Loucy (cell line): ENCODE measurements at regions not wholly inside any gene's neighbourhood (a gene's known extent, or its start where the extent isn't known, plus 50 kb on each side); places are given as distances from the start of the nearest gene placed in this dataset.

ENCODE experiments used
- H2AFZ ChIP-seq: fragments of 200-600 bp; sonication (generic); 2 replicates; pipeline ENCODE4 v1.6.0; 2016; ENCODE audit warnings: antibody characterized with exemption, mild to moderate bottlenecking, low read length, moderate library complexity
- H3F3A ChIP-seq: fragments of 200-600 bp; 2 replicates; pipeline ENCODE4 v1.6.0; 2016; ENCODE audit warnings: antibody characterized with exemption, low read depth, mild to moderate bottlenecking
- H3K27me3 ChIP-seq: fragments of 200-600 bp; sonication (generic); 2 replicates; pipeline ENCODE4 v1.6.1; 2014; ENCODE audit warnings: low read length, mild to moderate bottlenecking; ENCODE audit not compliant: insufficient read depth, poor library complexity, severe bottlenecking
- H3K36me3 ChIP-seq: fragments of 200-600 bp; sonication (generic); 2 replicates; pipeline ENCODE4 v1.6.1; 2016; ENCODE audit warnings: low read length; ENCODE audit not compliant: insufficient read depth
- H3K4me1 ChIP-seq: fragments of 200-600 bp; sonication (generic); 2 replicates; pipeline ENCODE4 v1.5.1; 2014; ENCODE audit warnings: low read length, mild to moderate bottlenecking; ENCODE audit not compliant: insufficient read depth, poor library complexity, severe bottlenecking
- H3K4me2 ChIP-seq: fragments of 200-600 bp; sonication (generic); 2 replicates; pipeline ENCODE4 v1.6.0; 2014; ENCODE audit warnings: antibody characterized with exemption, low read length, low read depth, mild to moderate bottlenecking; ENCODE audit not compliant: poor library complexity, severe bottlenecking
- H3K4me3 ChIP-seq: fragments of 200-600 bp; sonication (generic); 2 replicates; pipeline ENCODE4 v1.5.1; 2014; ENCODE audit warnings: low read length, mild to moderate bottlenecking, mixed read lengths; ENCODE audit not compliant: poor library complexity, severe bottlenecking
- H3K79me2 ChIP-seq: fragments of 200-600 bp; sonication (generic); 2 replicates; pipeline ENCODE4 v1.6.1; 2014; ENCODE audit warnings: low read length; ENCODE audit not compliant: insufficient read depth
- H3K9ac ChIP-seq: fragments of 200-600 bp; sonication (generic); 2 replicates; pipeline ENCODE4 v1.6.0; 2014; ENCODE audit warnings: mild to moderate bottlenecking, low read depth, low read length, moderate library complexity; ENCODE audit not compliant: poor library complexity, severe bottlenecking
- H3K9me2 ChIP-seq: fragments of 200-600 bp; sonication (generic); replicated peaks from 2 replicates; pipeline ENCODE4 v1.6.1; 2016; ENCODE audit warnings: low read depth, low read length, mixed read lengths
- H3K9me3 ChIP-seq: fragments of 200-600 bp; sonication (generic); 2 replicates; pipeline ENCODE4 v1.6.1; 2014; ENCODE audit warnings: mild to moderate bottlenecking, antibody characterized with exemption, low read length, low read depth; ENCODE audit not compliant: insufficient read depth
- H4K20me1 ChIP-seq: fragments of 200-600 bp; sonication (generic); 2 replicates; pipeline ENCODE4 v1.6.0; 2014; ENCODE audit warnings: antibody characterized with exemption, low read length, mild to moderate bottlenecking; ENCODE audit not compliant: insufficient read depth, poor library complexity, severe bottlenecking
- CTCF ChIP-seq: fragments of 200-600 bp; sonication (generic); conservative IDR thresholded peaks from 2 replicates; pipeline ENCODE4 v1.5.1; 2014; ENCODE audit warnings: mild to moderate bottlenecking, antibody characterized with exemption, low read length
- EZH2phosphoT487 ChIP-seq: fragments of 200-600 bp; IDR thresholded peaks from 2 replicates; pipeline ENCODE4 v1.6.1; 2018; ENCODE audit warnings: antibody characterized with exemption, mild to moderate bottlenecking, moderate library complexity, borderline replicate concordance

- H3K9me2 ChIP-seq: no peaks in the 10 kb centered on the region
- no peaks in the 10 kb centered on the region for H3K27me3 ChIP-seq
- H4K20me1 ChIP-seq: no peaks in the 10 kb centered on the region
- no peak overlapping the region for H2AFZ ChIP-seq
- no peak for TF ChIP-seq EZH2phosphoT487
- TF ChIP-seq CTCF: no peak
- no peaks in the 10 kb centered on the region for H3K79me2 ChIP-seq
- no peaks in the 10 kb centered on the region for H3K4me1 ChIP-seq
- no peaks in the 10 kb centered on the region for H3K9me3 ChIP-seq
- H3K9ac ChIP-seq: no peak overlapping the region
- H3F3A ChIP-seq: no peaks in the 10 kb centered on the region
- H3K4me3 ChIP-seq: no peak overlapping the region
- no peaks in the 10 kb centered on the region for H3K36me3 ChIP-seq
- no peak overlapping the region for H3K4me2 ChIP-seq
Measured at GRCh38 chr10:10831085-10831484, 186.6 kb upstream of the CELF2 start.

GRCh38 chr10:10833955-10834354 lies 183.7 kb upstream of the CELF2 start:
- Histone ChIP-seq H3K4me1 (no peaks in the 10 kb centered on the region), H3K9ac (no peak overlapping the region), H3K27me3 (no peaks in the 10 kb centered on the region), H3K36me3 (no peaks in the 10 kb centered on the region), H3K4me3 (no peak overlapping the region), H4K20me1 (no peaks in the 10 kb centered on the region), H3K9me3 (no peaks in the 10 kb centered on the region), H2AFZ (no peak overlapping the region), H3K79me2 (no peaks in the 10 kb centered on the region), H3K9me2 (no peaks in the 10 kb centered on the region), H3K4me2 (no peak overlapping the region), H3F3A (no peaks in the 10 kb centered on the region)
- TF ChIP-seq CTCF (no peak), EZH2phosphoT487 (no peak)

- Histone ChIP-seq H3K4me1 (no peaks in the 10 kb centered on the region), H3K79me2 (no peaks in the 10 kb centered on the region), H4K20me1 (no peaks in the 10 kb centered on the region), H3K4me2 (no peak overlapping the region), H3K9me2 (no peaks in the 10 kb centered on the region), H3K9ac (no peak overlapping the region), H3K27me3 (no peaks in the 10 kb centered on the region), H3K36me3 (no peaks in the 10 kb centered on the region), H3K4me3 (no peak overlapping the region), H3F3A (no peaks in the 10 kb centered on the region), H2AFZ (no peak overlapping the region), H3K9me3 (no peaks in the 10 kb centered on the region; the same call in 1 of the 2 replicates)
- TF ChIP-seq CTCF (no peak), EZH2phosphoT487 (no peak)
Measured at GRCh38 chr10:10844251-10844650, 173.4 kb upstream of the CELF2 start.
